IPS-NIHi7 (cell line): ENCODE measurements at regions not wholly inside any gene's neighbourhood (a gene's known extent, or its start where the extent isn't known, plus 50 kb on each side); places are given as distances from the start of the nearest gene placed in this dataset.
"Not testable (repeated sequence)": the region's sequence is repeated elsewhere in the genome, so short reads cannot be mapped to it uniquely, and the experiment has no call there.

Experiments
- DNase-seq: peaks from one replicate; pipeline ENCODE4 v3.0.0; 2012; ENCODE audit warnings: mixed read lengths; ENCODE audit errors: extremely low spot score

DNA sequence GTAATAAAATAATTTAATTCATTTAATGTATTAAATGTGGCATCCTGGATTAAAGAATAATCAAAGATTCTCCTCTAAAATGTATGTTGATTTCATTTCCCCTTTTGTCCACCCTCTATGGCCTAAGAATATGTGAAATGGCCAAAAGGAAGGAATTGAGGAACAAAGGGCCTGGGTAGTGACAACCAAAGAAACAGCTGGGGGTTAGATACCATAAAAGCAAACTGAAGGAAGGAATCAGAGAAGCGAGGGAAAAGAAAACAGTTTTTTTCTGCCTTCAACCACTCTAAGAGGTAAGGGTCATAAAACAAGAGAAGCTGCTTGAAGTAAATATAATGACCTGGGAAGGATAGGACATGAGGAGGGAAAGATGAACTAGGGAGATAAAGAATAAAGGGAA is 139.3 kb downstream of the FAM76B start:
- no peak for DNase-seq

DNA sequence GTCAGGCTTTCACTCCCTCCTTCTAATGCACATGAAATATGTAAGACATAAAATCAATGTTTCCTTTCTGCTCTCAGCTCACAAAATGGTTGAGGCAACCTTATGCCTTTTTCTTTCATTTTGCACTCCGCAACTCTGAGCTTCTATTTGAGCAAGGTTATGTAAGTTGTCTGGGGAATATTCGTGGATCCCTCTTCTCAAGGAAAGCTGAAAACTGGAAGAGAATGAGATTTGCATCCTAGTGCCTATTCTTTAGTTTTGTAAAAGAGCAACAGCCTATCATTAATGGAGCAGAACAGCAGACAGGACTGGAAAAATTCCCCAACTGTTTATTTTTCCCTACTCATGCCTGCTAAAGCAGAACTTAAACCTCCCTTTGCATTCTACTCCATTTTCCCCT is 141.7 kb downstream of the FAM76B start:
- DNase-seq: no peak

DNA sequence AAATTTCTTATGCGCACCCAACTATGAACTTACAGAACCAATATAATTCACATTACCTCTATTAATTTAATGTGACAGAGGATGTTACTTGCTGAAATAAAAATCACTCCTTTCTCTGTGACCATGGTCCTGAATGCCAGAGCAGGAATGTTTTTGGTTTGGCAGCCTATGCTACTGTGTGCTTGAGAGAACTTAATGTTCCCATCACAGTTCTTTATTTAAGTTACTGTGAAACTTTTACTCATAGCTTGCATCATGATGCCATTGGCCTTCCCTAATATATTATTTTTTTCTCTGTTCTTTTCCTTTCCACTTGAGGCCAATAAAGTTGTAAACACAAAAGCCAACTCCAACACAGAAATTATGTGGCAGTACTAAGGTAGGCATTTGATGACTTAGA is 142.2 kb downstream of the FAM76B start:
- no peak for DNase-seq

DNA sequence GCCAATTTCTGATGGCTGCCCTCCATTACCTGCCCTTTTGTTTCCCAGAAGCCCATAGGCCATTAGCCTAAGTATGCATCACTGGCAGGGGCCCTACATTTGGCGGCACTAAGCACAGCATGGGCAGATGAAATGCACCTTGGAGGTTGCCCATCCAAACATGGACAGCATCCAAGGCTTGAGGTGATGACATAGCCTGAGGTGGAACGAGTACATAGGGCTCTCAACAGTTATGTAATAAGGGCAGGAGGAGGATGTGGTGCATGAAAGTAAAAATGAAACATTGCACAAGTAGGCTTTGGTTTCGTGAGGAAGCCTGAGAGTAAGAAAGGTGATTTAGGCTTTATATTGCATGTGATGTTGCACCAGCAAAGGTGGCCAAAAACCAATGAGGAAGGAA is 148.1 kb downstream of the FAM76B start:
- DNase-seq: no peak

DNA sequence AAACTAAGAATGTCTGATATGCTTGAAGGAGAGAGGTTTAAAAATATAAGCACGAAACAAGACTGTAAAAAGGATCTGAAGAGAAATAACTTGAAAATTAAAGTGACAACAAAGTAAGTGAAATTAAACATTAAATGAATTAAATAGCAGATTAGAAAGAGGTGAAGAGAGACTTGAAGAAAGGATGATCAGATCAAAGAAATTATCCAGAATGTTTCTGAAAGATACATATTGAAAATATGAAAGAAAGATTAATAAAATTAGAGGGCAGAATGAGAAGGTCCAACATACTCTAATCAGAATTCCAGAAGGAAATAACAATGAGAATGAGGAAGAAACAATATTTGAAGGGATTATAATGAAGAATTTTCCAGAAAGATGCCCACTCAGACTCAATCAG is 151.1 kb downstream of the FAM76B start:
- no peak for DNase-seq

DNA sequence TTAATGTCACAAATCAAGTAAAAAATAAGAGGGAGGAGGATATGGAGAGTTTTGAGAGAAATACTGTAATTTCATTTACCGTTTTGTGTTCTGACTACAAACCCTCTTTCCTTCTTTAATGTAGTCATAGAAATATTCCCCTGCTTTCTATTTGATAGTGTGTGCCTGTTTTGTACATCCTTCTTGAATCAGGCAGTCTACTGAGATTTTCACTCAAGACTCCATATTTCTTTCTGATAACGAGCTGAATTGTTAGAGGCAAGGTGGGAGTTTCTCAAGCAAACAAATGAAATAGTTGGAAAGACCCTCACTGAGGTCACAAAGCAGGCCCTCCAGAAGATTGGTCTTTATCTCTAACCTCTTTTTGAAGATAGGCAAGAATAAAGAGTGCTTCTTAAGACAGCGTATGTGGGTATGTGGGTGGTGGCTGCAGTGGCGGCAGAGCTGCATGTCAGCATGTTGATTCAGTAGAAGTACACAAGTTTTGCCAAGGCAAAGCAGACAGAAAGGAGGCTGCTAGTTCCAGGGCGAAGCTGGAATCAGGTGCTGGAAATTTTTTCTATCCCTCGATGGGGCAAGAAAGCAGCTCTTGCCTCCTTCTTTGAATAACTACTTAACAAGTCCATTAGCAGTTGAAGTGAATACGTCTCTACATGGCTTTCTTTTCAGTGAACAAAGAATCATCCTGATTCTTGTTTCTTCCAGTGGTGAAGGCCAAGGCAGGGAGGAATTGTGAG is 164.2 kb downstream of the FAM76B start:
- peak; percentile 11 for DNase-seq

DNA sequence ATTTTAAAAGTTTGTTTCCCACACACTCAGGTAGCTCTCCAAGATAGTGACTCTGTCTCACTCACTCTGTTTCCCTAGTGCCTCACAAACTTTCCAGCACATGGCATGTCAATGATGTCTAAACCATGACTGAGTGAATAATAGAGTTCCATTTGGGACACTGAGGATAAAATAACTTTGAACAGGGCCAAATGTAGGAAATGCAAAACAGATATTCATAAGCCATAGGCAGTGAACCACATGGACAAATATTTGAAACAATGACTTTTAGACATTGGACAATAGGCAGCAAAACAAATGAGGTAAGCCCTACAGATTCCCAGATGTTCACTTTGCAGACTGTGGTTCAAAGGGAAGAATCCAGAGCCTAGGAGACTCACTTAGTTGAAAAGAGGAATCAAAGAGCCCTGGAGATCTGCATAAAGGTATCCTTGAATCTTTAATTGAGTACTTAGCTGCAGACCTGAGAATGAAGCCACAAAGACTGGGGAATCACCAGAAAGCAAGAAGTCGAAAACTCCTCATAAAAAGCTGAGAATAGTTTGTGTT is 173.3 kb downstream of the FAM76B start:
- DNase-seq: no peak

DNA sequence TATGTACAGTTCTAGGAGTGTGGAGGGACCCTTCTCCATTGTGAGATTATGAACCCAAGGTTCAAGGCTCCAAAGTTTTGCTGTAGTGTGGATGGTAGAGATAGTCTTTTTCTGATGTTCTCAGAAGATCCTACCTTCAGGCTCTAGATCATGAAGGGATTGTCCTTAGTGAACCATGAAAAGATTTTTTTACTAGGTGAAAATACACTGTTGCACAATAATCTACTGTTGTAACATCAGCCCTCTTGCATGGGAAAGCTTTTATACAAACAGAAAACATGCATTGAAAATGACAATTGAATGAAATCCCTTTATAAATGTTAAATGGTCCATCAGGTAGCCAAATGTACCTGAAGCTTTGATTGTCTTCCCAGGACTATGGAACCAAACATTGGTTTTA is 177.8 kb downstream of the FAM76B start:
- DNase-seq: no peak

DNA sequence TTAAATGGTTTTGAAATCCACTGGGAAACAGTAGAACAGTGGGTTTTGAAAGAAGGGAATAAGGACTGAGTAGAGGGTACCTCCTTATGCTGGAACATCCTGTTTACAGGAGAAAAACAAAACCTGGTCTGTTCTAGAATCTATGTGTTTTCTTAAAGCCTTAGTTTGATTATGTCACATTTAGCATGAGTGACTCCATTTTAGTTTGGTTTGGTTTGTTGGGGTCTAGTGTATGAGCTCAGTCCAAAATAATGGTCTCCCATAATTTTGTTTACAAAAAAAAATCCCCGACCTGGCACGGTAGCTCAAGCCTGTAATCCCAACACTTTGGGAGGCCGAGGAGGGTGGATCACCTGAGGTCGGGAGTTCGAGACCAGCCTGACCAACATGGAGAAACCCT is 179.4 kb downstream of the FAM76B start:
- DNase-seq: not testable (repeated sequence)

DNA sequence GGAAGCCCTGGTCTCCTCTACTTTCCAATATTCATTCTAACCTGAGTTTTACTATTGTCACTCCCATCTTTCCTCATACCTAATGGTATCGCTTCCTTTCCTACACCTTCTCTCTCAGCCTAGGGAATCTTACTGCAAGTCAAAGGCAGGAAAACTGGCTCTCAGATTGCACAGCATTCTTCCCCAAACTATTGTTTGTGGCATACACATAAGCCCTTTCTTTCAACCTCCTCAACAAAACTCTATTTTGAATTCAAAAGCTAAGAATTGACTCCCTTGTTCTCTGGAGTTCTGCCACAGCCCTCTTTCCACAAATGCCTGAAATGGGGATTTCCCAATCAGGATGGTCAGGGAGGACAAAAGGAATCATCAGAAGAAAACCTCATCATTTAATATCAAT is 181.5 kb downstream of the FAM76B start:
- no peak for DNase-seq

DNA sequence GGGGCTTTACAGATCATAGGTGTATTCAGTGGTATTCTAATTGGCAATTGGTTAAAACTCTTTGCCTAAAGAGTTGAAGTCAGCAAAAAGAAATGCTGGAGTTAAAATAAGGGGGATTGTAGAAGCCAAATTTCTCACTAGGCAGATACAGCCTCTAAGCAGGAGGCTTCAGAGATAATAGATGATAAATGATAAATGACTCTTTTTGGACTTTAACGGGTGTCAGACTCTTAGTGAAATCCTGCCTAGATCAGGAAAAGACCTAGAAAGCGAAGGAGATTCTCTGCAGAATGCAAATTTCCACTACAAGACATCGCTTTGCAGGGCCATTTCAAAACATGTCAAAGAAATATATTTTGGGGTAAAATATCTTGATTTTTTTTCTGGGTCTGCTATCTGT is 182.8 kb downstream of the FAM76B start:
- no peak for DNase-seq

DNA sequence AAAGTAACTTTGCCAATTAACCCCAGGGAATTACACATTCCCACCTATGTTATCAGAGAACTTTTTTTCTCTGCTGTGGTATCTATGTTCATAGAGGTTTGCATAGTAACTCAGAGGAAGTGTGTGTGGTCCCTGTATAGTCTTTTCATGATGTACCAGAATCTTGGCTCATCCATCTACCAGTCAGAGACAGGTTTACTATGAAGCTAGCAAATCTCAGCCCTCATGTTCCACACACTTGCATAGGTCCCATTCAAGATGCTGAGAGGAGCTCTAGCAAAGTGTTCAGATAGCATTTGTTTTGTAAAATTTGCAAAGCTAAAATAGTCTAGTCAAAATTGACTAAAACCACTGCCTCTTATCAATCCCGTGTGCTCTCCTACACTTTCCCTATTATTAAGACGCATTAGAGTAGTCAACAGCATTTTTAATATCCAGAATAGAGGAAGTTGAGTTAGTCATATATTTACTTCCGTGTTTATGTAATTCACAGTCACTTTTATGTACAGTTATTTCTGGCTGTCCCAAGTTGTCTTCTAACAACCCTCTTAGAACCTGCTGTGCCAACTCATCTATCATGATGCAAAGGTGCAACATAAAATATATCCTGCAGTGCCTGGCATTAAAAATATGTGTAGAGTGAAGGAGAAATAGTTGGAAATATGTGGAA is 184.2 kb downstream of the FAM76B start:
- no peak for DNase-seq

DNA sequence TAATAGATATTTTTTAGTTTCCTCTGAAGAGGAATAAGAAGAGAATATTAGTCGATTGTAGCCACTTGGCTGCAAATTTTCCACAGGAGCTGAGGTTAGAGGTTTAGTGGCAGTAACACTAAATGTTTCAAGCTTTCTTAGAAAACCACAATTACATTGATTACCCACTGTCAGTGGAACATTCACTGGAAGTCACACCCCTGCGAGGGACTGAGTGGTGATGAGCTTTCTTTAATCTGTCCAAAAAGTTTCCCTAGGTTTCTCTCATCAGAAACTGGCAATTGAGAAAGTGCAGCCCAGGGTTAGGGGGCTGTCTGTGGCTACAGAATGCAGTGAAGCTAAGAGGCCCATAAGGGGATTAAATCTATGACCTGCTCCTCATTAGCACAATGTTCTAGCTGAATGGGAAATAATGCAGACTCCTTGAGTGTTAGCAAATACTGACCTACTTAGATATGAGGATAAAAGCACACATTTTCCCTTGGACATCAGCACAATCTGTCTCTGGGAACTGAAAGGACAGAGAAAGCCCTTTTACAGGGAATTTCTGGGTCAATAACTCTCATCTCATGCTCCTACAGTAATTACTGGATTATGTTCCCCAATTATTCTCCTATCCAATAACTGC is 189.5 kb downstream of the FAM76B start:
- no peak for DNase-seq

DNA sequence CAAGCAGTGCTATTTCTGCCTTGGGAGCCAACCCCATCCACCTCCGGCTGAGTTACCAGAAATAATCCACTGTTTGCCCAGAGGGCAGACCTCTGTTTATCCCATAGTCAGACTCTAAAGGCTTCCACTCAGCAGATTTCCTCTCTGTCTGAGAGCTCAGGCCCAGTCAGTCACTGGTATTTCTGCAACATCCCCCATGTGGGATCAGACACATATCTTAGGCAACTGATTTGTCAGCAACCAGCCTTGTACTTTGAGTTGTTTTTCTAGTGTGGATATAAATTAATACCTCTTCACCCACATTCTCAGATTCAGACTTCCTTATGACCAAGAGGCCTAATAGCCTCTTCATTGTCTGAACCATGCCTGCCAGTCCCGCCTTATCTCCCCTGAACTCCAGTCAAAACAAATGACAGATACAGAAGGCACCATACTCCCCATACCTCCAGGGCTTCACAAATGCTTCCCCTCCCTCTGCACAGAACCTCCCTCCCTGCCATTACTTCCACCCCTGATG is 193.6 kb downstream of the FAM76B start:
- no peak for DNase-seq

DNA sequence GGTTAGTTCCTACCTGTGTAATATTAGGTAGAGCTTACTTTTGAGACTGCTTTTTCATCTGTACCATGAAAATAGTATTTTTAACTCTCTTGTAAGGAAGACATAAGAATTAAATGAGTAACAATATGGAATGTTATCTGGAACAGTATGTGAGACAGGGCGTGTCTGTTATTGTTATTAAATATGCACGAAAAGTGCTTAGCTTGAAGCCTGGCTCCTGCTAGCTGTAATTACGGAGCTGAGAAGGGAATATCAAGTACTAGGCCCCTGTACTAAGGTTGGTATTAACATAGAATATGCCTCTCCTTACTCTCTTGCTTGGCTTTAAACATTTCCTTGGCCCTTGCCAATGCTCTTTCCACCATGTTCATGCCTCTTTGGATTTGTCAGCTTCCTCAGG is 194.0 kb downstream of the FAM76B start:
- no peak for DNase-seq

DNA sequence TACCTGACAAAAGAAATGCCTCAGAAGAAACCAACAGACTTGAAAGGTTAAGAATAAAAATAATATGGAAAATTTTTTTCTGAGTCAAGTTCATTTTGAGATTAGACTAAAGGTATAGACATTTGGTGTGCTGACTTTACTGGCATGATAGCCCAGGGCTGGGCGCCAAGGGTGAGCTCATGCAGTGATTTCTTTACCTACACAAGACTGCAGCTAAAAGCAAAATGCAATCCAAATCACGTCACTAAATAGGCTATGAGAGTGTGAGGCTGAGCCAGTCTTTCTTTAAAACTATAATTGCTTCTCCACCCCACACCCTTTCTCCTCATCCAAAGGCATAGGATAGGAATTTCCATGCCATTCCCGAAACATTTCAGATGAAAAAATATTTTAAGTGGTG is 196.5 kb downstream of the FAM76B start:
- no peak for DNase-seq

DNA sequence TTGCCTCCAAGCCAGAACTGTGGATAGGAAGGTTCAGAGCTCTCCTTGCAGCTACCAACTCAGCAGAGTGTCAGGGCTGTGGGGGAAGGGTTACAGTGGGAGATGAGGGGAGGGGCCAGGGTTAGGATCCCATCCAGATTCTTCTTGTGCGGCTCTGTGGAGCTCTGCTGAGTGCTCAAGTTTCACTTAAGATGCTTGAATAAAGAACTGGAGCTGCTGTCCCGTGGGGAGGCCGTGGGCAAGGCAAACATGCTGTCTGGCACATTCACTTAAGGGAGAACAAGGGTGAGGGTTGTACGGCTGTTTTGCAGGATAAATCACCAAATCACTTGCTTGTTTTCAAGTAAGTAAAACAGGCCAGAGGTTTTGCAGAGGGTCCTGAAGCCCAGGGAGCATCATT is 197.1 kb downstream of the FAM76B start:
- peak; percentile 42 for DNase-seq

DNA sequence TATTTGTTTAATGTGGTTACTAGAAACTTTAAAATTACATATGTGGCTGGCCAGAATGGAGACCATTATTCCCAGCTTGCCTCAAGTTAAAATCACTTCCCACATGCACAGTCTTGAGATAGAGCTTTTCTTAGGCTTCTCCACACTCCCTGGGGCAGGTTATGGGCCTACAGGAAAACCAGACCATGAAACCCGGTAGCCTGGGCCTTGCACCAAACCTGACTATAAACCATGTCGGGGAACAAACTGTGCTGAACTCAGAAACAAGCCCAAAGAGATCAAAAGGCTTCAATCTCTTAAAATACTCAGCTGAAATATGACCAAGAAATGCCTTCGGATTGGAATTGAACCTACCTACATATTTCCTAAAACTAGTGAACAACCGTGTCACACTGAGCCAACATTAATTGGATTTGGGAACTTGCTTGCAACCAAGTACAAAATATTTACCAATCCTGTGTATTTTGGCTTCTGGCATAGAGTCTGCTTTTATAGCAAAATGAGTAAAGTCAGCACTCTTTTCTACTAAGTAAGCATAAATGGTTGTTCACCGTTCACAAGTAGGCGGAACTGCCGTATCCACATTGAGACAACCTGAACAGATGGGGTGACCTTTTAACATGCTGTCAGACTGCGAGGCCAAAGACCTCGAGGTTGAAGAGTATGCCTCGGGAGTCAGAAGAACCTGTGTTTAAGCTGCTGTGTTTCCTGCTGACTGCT is 199.5 kb downstream of the FAM76B start:
- DNase-seq: no peak

DNA sequence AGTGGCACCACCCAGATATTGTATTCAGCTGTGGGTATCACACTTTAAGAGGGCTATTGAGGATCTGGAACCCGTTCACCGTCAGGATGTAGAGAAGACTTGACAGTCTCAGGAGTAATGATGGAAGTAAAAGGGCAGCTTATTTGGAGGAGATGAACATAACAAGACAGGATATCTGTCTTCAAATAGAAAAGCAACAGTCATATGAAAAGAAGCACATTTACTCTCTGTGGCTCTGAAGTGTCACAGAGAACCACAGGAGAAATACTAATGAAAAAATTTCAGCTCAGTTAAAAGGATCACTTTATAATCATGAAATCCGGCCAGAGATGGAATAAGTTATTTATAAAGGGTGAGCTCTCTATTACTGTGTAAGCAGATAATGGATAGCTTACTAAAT is 200.8 kb downstream of the FAM76B start:
- no peak for DNase-seq

DNA sequence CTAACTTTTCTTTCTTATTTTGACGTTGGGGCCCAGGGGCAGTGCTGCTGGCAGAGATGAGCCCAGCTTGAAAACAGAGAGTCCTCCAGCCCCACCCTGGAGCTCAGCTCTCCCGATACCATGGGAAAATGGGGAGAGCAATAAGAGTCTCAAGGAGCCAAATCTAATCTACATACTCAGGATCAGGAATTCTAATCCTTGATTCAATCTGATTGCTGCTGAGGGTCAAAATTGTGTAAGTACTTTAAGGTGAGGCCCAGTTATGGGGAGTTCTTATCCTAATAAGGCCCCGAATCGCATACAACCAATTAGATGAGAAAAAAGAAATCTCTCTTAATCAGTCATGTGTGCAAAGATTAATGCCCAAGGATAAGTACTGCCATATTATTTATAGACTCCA is 202.9 kb downstream of the FAM76B start:
- no peak for DNase-seq

DNA sequence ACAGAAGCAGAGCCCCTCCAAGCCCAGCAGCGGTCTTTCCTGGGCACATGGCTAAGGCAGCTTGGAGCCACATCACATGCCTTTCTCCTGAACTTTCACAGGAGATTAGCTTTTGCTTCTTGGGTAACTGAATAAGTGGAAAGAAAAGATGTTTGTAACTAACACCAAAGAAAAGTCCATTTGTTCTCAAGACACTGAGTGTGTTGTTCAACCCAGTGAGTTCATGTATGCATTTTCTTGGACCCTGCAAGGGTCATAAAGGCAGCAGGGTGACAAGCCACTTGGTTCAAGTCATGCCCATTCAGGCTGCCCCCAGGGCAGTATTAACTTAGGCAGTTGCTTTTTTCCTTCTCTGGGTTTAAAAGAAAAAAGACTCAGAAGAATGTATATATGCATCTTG is 203.4 kb downstream of the FAM76B start:
- DNase-seq: no peak

DNA sequence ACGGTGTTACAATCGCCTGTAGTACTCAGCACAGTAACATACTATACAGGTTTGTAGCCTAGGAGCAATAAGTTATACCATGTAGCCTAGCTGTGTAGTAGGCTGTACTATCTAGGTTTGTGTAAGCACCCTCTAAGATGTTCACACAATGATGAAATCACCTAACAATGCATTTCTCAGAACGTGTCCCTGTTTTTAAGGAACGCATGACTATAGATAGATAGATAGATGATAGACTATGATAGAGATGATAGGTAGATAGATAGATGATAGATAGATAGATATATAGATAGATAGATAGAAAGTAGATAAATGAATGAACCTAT is 203.9 kb downstream of the FAM76B start:
- no peak for DNase-seq
